Smooth muscle cell (in vitro differentiated cells): ENCODE measurements at regions not wholly inside any gene's neighbourhood (a gene's known extent, or its start where the extent isn't known, plus 50 kb on each side); places are given as distances from the start of the nearest gene placed in this dataset.

Experiments used
- DNase-seq: peaks from one replicate; lab custom pipeline; 2025; ENCODE audit not compliant: unreplicated experiment; lab: John Stamatoyannopoulos, UW
- H2AFZ ChIP-seq: fragments of 200-600 bp; sonication (generic); 2 replicates; pipeline ENCODE4 v1.6.0; 2016; ENCODE audit warnings: antibody characterized with exemption, low read depth, mild to moderate bottlenecking
- H3F3A ChIP-seq: fragments of 200-600 bp; sonication (generic); 2 replicates; pipeline ENCODE4 v1.6.0; 2017; ENCODE audit warnings: antibody characterized with exemption, low read depth
- H3K27ac ChIP-seq: fragments of 200-600 bp; sonication (generic); 2 replicates; pipeline ENCODE4 v1.5.1; 2016; ENCODE audit warnings: low read depth, mild to moderate bottlenecking
- H3K27me3 ChIP-seq: fragments of 200-600 bp; sonication (generic); 2 replicates; pipeline ENCODE4 v1.6.1; 2016; ENCODE audit warnings: low read depth, mild to moderate bottlenecking
- H3K36me3 ChIP-seq: fragments of 200-600 bp; sonication (generic); 2 replicates; pipeline ENCODE4 v1.5.1; 2016; ENCODE audit warnings: low read depth
- H3K4me1 ChIP-seq: fragments of 200-600 bp; sonication (generic); 2 replicates; pipeline ENCODE4 v1.5.1; 2016; ENCODE audit warnings: low read depth
- H3K4me2 ChIP-seq: fragments of 200-600 bp; sonication (generic); 2 replicates; pipeline ENCODE4 v1.6.0; 2016; ENCODE audit warnings: mild to moderate bottlenecking
- H3K4me3 ChIP-seq: fragments of 200-600 bp; sonication (generic); 2 replicates; pipeline ENCODE4 v1.5.1; 2016; ENCODE audit warnings: mild to moderate bottlenecking
- H3K79me2 ChIP-seq: fragments of 200-600 bp; sonication (generic); 2 replicates; pipeline ENCODE4 v1.6.0; 2016; ENCODE audit warnings: low read depth, mild to moderate bottlenecking
- H3K9ac ChIP-seq: fragments of 200-600 bp; sonication (generic); 2 replicates; pipeline ENCODE4 v1.6.0; 2016; ENCODE audit warnings: low read depth
- H3K9me3 ChIP-seq: fragments of 200-600 bp; sonication (generic); replicated peaks from 2 replicates; pipeline ENCODE4 v1.5.1; 2016; ENCODE audit warnings: low read depth
- H4K20me1 ChIP-seq: fragments of 200-600 bp; sonication (generic); 2 replicates; pipeline ENCODE4 v1.6.0; 2016; ENCODE audit warnings: low read depth
- CTCF ChIP-seq: fragments of 200-600 bp; sonication (generic); IDR thresholded peaks from 2 replicates; pipeline ENCODE4 v1.5.1; 2017; ENCODE audit warnings: borderline replicate concordance, mild to moderate bottlenecking, antibody characterized with exemption; ENCODE audit not compliant: insufficient read depth, poor library complexity, severe bottlenecking
- WGBS: methylation state at CpG from one replicate; pipeline ENCODE4 v1.1.7; 2016; ENCODE audit warnings: low lambda C conversion rate; 5-methylcytosine and 5-hydroxymethylcytosine counted together

GRCh38 chrX:38860106-38861013, 59.1 kb downstream of the MID1IP1 start:
- Histone ChIP-seq H3K79me2 (no peaks in the 10 kb centered on the region), H2AFZ (no peak overlapping the region), H3K9ac (no peak overlapping the region), H3K27me3 (no peaks in the 10 kb centered on the region), H3K9me3 (no peaks in the 10 kb centered on the region), H3K4me1 (no peaks in the 10 kb centered on the region), H3K27ac (no peak overlapping the region), H3F3A (no peaks in the 10 kb centered on the region), H3K4me3 (no peak overlapping the region), H4K20me1 (no peaks in the 10 kb centered on the region), H3K36me3 (no peaks in the 10 kb centered on the region), H3K4me2 (no peak overlapping the region)
- 84% methylated on average over 4 of the region's 4 CpGs for WGBS
- no peak for TF ChIP-seq CTCF
- no peak for DNase-seq

GRCh38 chrX:38861489-38861888, 60.2 kb downstream of the MID1IP1 start:
- Histone ChIP-seq H3K4me1 (no peaks in the 10 kb centered on the region), H3K9me3 (no peaks in the 10 kb centered on the region), H2AFZ (no peak overlapping the region), H3K4me3 (no peak overlapping the region), H3K9ac (no peak overlapping the region), H3K79me2 (no peaks in the 10 kb centered on the region), H4K20me1 (no peaks in the 10 kb centered on the region), H3K4me2 (no peak overlapping the region), H3K27ac (no peak overlapping the region), H3K27me3 (no peaks in the 10 kb centered on the region), H3F3A (no peaks in the 10 kb centered on the region), H3K36me3 (no peaks in the 10 kb centered on the region)
- 81% methylated on average over 2 of the region's 2 CpGs for WGBS
- no peak for TF ChIP-seq CTCF
- DNase-seq: no peak

- no peaks in the 10 kb centered on the region for H3K36me3 ChIP-seq
- no peaks in the 10 kb centered on the region for H4K20me1 ChIP-seq
- H3K4me3 ChIP-seq: no peak overlapping the region
- DNase-seq: no peak
- H3K9ac ChIP-seq: no peak overlapping the region
- no peak overlapping the region for H2AFZ ChIP-seq
- no peaks in the 10 kb centered on the region for H3F3A ChIP-seq
- no peaks in the 10 kb centered on the region for H3K9me3 ChIP-seq
- WGBS: 82% methylated on average over 3 of the region's 3 CpGs
- no peaks in the 10 kb centered on the region for H3K79me2 ChIP-seq
- TF ChIP-seq CTCF: no peak
- H3K4me1 ChIP-seq: no peaks in the 10 kb centered on the region
- no peak overlapping the region for H3K4me2 ChIP-seq
- no peak overlapping the region for H3K27ac ChIP-seq
- H3K27me3 ChIP-seq: no peaks in the 10 kb centered on the region
Observed at GRCh38 chrX:38862100-38862499, 60.8 kb downstream of the MID1IP1 start.

GRCh38 chrX:38864165-38864564, 62.9 kb downstream of the MID1IP1 start:
- TF ChIP-seq CTCF: no peak
- H3F3A ChIP-seq: no peaks in the 10 kb centered on the region
- no peaks in the 10 kb centered on the region for H3K36me3 ChIP-seq
- H3K4me3 ChIP-seq: no peak overlapping the region
- WGBS: 70% methylated on average over 1 of the region's 1 CpG
- H3K27me3 ChIP-seq: no peaks in the 10 kb centered on the region
- H3K79me2 ChIP-seq: no peaks in the 10 kb centered on the region
- H3K9ac ChIP-seq: no peak overlapping the region
- no peak overlapping the region for H3K27ac ChIP-seq
- DNase-seq: no peak
- H3K4me1 ChIP-seq: peaks cover 3% of the 10 kb centered on the region
- H3K4me2 ChIP-seq: no peak overlapping the region
- H4K20me1 ChIP-seq: no peaks in the 10 kb centered on the region
- no peak overlapping the region for H2AFZ ChIP-seq
- no peaks in the 10 kb centered on the region for H3K9me3 ChIP-seq
